Endothelial cell of umbilical vein (primary cell): ENCODE measurements at regions not wholly inside any gene's neighbourhood (a gene's known extent, or its start where the extent isn't known, plus 50 kb on each side); places are given as distances from the start of the nearest gene placed in this dataset.

Experiments used
- POLR2A ChIP-seq: IDR thresholded peaks from 2 replicates; pipeline ENCODE4 v1.6.1; 2012; ENCODE audit warnings: low read depth, mild to moderate bottlenecking, control low read depth, low read length
- TF ChIP-seq, protein P1 (sequence below), 2 donors: IDR thresholded peaks; 1 replicate in 1 of 2; 2 replicates in 1 of 2; pipeline ENCODE4 v1.5.1; 2011; ENCODE audit warnings: low read length in 2 of 2, mild to moderate bottlenecking in 2 of 2, moderate library complexity in 2 of 2, control low read depth in 1 of 2, inconsistent platforms in 1 of 2, low read depth in 1 of 2; ENCODE audit not compliant: insufficient read depth in 1 of 2; ENCODE audit errors: extremely low read depth in 1 of 2

DNA sequence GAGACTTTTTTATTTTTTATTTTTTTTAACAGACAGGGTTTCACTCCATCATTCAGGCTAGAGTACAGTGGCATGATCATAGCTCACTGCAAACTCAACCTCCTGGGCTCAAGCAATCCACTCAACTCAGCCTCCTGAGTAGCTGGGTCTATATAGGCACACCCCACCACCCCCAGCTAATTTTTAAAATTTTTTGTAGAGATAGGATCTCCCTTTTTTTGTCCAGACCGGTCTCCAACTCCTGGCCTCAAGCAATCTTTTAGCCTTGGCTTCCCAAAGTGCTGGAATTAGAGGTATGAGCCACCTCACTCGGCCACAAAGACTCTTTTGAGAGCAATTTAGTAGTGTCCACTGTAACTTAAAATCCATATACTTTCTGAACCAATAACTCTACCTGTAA, 103.3 kb upstream of the DST start:
- no peak for TF ChIP-seq POLR2A
- TF ChIP-seq, protein P1, sequence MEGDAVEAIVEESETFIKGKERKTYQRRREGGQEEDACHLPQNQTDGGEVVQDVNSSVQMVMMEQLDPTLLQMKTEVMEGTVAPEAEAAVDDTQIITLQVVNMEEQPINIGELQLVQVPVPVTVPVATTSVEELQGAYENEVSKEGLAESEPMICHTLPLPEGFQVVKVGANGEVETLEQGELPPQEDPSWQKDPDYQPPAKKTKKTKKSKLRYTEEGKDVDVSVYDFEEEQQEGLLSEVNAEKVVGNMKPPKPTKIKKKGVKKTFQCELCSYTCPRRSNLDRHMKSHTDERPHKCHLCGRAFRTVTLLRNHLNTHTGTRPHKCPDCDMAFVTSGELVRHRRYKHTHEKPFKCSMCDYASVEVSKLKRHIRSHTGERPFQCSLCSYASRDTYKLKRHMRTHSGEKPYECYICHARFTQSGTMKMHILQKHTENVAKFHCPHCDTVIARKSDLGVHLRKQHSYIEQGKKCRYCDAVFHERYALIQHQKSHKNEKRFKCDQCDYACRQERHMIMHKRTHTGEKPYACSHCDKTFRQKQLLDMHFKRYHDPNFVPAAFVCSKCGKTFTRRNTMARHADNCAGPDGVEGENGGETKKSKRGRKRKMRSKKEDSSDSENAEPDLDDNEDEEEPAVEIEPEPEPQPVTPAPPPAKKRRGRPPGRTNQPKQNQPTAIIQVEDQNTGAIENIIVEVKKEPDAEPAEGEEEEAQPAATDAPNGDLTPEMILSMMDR (IDR thresholded peaks at IDR 0.05; ENCODE audit: extremely low read depth in 1 of 2, insufficient read depth in 1 of 2, low read depth in 1 of 2, low read length in 2 of 2): no peak
